ENCODE measurements at regions not wholly inside any gene's neighbourhood (a gene's known extent, or its start where the extent isn't known, plus 50 kb on each side); places are given as distances from the start of the nearest gene placed in this dataset.

- no peak overlapping the region for H2AFZ ChIP-seq (ENCODE audit: low read depth, low read length, poor library complexity, severe bottlenecking)
- RAD21 ChIA-PET (ENCODE audit: low non-redundant PET in 1 of 2, low total read pairs in 2 of 2, uncharacterized antibody in 2 of 2, unreplicated experiment in 2 of 2), result no interaction called here
Observed at GRCh38 chr13:73531014-73531413, 472.2 kb downstream of the KLF5 start.

More at GRCh38 chr13:73531014-73531413, 472.2 kb downstream of the KLF5 start:
- intact Hi-C loops (cut with micrococcal nuclease), result loop anchor here (5.0 kb wide), 1 partner anchor 239 kb away; no protein-coding TSS in a partner anchor
- ChIA-PET CTCF (no interaction called here), POLR2A (no interaction called here)
- no peaks in the 10 kb centered on the region for H3K9me2 ChIP-seq (ENCODE audit: insufficient read depth)
- H3K27me3 ChIP-seq (ENCODE audit: insufficient read depth, low read length), result no peaks in the 10 kb centered on the region
- no peaks in the 10 kb centered on the region for H3K9me3 ChIP-seq (ENCODE audit: control insufficient read depth in 1 of 2, insufficient read depth in 1 of 2, low read depth in 1 of 2, low read length in 2 of 2)
- no peaks in the 10 kb centered on the region for H3K4me1 ChIP-seq (ENCODE audit: control insufficient read depth in 1 of 2, insufficient read depth in 2 of 2, low read length in 2 of 2)
- no peak overlapping the region for H3K4me2 ChIP-seq (ENCODE audit: low read length)
- H3K27ac ChIP-seq (ENCODE audit: low read depth, low read length), result no peak overlapping the region
- no TSS peak for BruUV-seq (replicated peaks)
- no peaks in the 10 kb centered on the region for H4K20me1 ChIP-seq (ENCODE audit: insufficient read depth)
- DNase-seq (ENCODE audit: low read depth, low spot score), result no peak
- no peak overlapping the region for H3K4me3 ChIP-seq (replicated peaks in 1 of 2; ENCODE audit: low read depth in 1 of 2, low read length in 2 of 2)
- no peak for TF ChIP-seq ZBTB33 (IDR thresholded peaks at IDR 0.05; ENCODE audit: extremely low read depth, insufficient replicate concordance, low read length)
- TF ChIP-seq EZH2phosphoT487 (IDR thresholded peaks at IDR 0.05; ENCODE audit: borderline replicate concordance), result no peak
- TF ChIP-seq SIN3A (IDR thresholded peaks at IDR 0.05; ENCODE audit: low read depth), result no peak
- TF ChIP-seq EGR1 (IDR thresholded peaks at IDR 0.05; ENCODE audit: low read depth), result no peak
- TF ChIP-seq MAX (IDR thresholded peaks at IDR 0.05), result no peak
- TF ChIP-seq CTCF (IDR thresholded peaks at IDR 0.05 in 2 of 3, conservative IDR thresholded peaks at IDR 0.05 in 1 of 3; ENCODE audit: borderline replicate concordance in 1 of 3, insufficient read depth in 1 of 3, low read depth in 2 of 3, low read length in 2 of 3), result no peak
- TF ChIP-seq ELF1 (IDR thresholded peaks at IDR 0.05; ENCODE audit: borderline replicate concordance, low read depth), result no peak
- no peak for TF ChIP-seq CEBPB (IDR thresholded peaks at IDR 0.05; ENCODE audit: low read depth)
- no peak for TF ChIP-seq ZFX (IDR thresholded peaks at IDR 0.05)
- no peak for TF ChIP-seq JUND (IDR thresholded peaks at IDR 0.05)
- no peak for TF ChIP-seq CBX3 (IDR thresholded peaks at IDR 0.05; ENCODE audit: low read depth)
- TF ChIP-seq EZH2 (IDR thresholded peaks at IDR 0.05), result no peak
- no peak for TF ChIP-seq SRF (IDR thresholded peaks at IDR 0.05; ENCODE audit: low read depth)
- TF ChIP-seq REST (IDR thresholded peaks at IDR 0.05; ENCODE audit: low read depth), result no peak
- no peak for TF ChIP-seq RAD21 (IDR thresholded peaks at IDR 0.05; ENCODE audit: low read depth)
- TF ChIP-seq ATF3 (IDR thresholded peaks at IDR 0.05), result no peak
- no peak for TF ChIP-seq ZNF274 (IDR thresholded peaks at IDR 0.05; ENCODE audit: low read depth, low read length)
- no peak for TF ChIP-seq SP1 (IDR thresholded peaks at IDR 0.05; ENCODE audit: low read depth)
- no peak for TF ChIP-seq YY1 (IDR thresholded peaks at IDR 0.05; ENCODE audit: extremely low read depth, insufficient replicate concordance, low read depth, low read length)
- no peak for TF ChIP-seq POLR2A (IDR thresholded peaks at IDR 0.05; ENCODE audit: borderline replicate concordance, extremely low read depth, insufficient read depth, insufficient read length)
- no peaks in the 10 kb centered on the region for H3K36me3 ChIP-seq (ENCODE audit: control insufficient read depth in 1 of 2, insufficient read depth in 2 of 2, low read length in 2 of 2)
- no peak for ATAC-seq
- no peak overlapping the region for H3K9ac ChIP-seq (ENCODE audit: low read length)
- no peaks in the 10 kb centered on the region for H3K79me2 ChIP-seq (ENCODE audit: insufficient read depth, low read length)

Measured in HCT116 (cell line).